HG03342 (cell line): ENCODE measurements at regions not wholly inside any gene's neighbourhood (a gene's known extent, or its start where the extent isn't known, plus 50 kb on each side); places are given as distances from the start of the nearest gene placed in this dataset.
"Not testable (repeated sequence)": the region's sequence is repeated elsewhere in the genome, so short reads cannot be mapped to it uniquely, and the experiment has no call there.

ENCODE experiments used
- ATAC-seq: cut with Tn5 transposase; IDR thresholded peaks from one replicate; pipeline ENCODE4 v1.9.1; 2021; ENCODE audit warnings: mild to moderate bottlenecking, moderate library complexity; ENCODE audit not compliant: unreplicated experiment

DNA sequence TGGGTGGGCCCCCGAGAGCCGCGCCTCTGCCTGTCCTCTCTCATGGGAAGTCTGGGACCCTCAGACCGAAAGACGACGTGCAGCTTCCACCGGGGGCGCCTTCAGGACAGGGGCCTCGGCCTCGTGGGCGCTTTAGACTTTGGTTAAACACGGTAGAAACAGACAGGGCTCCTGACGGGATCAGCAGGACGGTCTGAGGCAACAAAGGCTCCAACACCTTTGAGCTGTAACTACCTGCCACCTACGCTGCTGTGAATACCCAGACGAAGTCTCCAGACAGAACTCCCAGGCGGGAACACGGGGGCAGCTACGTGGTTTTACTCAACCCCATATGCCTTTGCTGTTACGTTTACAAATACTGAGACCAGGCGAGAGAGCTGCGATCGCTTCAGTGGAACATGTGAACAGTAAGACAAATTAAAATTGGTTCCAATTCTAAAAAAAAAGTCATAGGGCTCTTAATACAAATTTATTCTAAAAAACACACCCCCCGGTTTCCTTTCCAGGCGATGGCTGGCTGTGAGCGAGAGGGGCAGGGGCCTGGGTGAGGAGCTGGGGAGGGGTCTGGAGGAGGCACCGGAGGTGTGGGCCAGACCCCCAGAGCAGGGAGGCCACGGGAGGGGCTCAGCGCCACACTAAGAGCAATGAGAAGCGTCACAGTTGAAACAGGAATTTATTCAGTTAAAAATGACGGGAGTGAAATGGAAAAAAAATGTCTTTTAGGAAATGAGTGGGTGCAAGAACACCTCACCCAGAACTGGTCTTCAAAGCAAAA, 453.2 kb downstream of the QKI start:
- no peak for ATAC-seq

DNA sequence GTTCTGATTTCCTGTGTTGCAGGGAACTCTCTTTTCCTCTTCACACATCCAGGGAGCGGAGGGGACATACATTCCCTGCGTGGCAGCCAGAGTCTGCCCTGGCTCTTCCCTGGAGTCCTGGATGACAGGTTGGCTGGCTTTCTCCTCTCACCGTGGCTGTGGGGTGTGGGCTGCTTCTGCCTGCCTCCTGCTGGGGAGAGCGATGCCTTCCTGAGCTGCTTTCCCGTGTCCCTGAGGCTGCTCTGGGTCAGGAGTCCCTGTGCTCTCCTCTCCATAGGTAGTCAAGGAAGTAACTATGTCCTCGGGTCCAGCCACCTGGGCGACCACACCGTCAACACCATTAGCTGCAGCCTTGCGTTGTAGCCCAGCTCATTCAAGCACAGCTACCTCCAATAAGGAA, 451.7 kb downstream of the QKI start:
- ATAC-seq = no peak

DNA sequence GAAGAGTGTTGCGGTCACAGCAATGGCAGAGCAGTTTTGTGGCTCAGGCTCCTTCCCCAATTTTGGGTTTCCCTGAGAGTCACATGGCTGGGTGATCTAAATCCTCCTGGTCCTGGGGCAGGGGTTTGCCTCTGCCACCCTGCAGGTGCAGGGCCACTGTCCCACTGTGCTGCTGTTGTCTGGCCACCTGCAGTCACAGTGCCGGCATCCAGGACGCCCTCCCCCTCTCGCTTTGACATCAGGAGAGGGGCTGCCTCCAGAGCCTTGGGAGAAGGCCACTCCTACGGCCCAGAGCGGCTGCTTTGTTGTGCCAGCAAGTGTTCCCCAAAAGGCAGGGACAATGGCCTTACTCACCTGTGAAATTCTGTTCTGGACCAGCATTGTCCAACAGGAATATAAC, 449.0 kb downstream of the QKI start:
- no peak for ATAC-seq

DNA sequence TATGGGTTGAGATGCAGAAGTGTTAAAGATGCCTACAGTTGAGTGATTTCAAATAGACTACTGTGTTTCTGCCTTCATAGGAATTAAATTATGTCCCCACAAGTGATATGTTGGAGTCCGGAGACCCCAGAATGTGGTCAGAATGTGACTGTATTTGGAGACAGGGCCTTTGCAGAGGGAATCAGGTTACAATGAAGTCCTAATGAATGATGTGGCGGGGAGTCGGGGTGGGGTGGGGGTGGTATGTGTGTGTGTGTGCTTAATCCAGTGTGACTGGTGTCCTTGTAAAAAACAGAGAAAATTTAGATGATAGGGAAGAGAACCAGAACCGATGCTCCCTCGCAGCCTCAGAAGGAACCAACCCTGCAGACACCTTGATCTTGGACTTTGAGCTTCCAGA, 448.2 kb downstream of the QKI start:
- ATAC-seq = no peak

GRCh38 chr6:163861627-163862026, 447.1 kb downstream of the QKI start:
- ATAC-seq = no peak

- ATAC-seq = no peak
Measured at GRCh38 chr6:163860287-163861081, 446.0 kb downstream of the QKI start.

- ATAC-seq = not testable (repeated sequence)
Measured at GRCh38 chr6:163858870-163859269, 444.4 kb downstream of the QKI start.

DNA sequence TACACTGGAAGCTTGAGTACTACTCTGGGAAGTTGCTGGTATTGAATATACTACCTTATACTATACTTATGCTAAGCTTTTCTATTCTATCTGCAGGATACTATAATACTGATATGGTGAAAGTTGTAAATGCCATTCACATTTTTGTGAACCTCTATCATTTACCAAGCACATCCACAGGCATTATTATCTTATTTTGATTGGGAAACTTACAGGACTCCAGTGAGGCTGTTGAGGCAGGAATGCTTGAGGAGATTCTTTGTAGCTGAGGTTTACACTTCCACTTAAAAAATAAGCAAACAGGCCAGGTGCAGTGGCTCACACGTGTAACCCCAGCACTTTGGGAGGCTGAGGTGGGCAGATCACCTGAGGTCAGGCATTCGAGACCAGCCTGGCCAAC, 442.9 kb downstream of the QKI start:
- no peak for ATAC-seq

DNA sequence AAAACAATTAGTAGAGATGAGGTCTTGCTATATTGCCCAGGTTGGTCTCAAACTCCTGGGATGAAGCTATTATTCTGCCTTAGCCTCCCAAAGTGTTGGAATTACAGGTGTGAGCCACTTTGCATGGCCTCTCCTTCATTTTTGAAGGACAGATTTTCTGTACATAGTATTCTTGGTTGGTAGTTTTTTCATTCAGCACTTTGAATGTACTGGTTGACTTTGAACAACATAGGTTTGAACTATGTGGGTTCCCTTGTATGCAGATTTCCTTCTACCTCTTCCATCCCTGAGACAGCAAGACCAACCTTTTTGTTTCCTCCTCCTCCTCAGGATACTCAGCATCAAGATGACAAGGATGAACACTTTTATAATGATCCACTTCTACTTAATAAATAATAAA, 436.4 kb downstream of the QKI start:
- ATAC-seq = no peak

DNA sequence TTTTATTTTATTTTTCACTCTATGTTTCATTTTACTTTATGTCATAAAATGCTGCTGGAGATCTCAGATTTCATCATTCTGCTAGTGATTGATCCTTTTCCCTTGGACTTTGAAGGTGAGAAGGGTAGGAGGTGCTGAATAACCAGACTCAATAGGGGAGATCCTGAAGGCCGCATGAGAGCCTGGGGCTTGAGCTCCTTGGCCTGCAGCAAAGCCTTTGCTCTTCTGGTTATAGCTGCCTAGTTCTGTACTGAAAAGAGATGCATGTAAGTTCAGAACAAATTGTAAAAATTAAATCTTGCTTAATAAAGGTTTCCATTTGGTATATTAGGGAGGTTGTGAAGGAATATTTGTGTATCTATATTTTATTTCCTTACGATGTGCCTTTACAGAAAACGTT, 430.2 kb downstream of the QKI start:
- no peak for ATAC-seq

- no peak for ATAC-seq
Measured at GRCh38 chr6:163844357-163844756, 429.8 kb downstream of the QKI start.

DNA sequence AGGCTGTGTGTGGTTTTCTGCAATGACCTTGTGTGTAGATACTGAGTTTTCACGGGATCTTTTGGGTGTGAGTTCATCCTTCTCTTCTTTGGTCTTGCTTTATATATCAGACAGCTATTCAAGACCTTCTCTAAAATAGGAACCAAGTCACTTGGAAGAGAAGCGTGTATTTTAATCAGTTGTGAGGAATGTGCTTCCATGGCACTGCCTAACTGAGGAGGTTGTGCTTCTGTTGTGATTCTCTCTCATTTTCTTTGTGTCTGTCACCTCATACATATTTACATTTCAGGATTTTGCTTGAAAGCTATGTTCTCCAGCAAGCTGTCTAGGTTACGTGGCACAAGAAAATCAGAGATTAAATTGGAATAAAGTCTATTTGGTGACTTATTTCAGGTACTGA, 428.7 kb downstream of the QKI start:
- no peak for ATAC-seq

DNA sequence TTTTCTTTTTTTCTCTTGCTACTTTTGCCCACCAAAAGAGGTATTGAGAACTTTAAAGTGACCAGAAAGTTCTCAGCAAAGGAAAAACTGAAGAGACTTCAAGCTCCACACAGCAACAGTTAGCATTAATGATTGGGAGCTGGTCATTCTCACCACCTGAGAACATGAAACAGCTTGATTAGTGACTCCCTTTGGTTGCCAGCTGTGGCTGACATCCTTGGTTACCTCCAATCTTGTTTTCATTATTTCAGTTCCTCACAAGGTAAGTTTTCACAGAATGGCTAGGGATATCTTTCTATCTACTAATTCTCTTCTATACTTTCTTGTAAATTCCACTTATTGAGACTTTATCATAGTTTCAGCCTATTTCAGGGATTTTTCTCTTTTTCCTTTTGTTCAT, 427.9 kb downstream of the QKI start:
- ATAC-seq = no peak

GRCh38 chr6:163841733-163842132, 427.2 kb downstream of the QKI start:
- ATAC-seq = no peak

DNA sequence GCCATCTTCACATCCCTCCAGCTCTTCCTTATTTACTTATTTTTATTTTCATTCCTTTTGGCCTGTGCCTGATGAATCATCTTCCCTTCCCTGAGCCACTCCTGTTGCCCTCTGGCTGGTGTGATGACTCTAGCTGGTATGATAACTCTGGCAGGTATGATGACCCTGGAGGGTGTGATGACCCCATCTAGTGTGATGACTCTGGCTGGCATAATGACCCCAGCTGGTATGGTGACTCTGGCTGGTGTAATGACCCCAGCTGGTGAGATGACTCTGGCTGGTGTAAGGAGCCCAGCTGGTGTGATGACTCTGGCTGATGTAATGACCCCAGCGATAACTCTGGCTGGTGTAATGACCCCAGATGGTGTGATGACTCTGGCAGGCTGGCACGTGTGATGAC, 426.8 kb downstream of the QKI start:
- ATAC-seq = no peak

- ATAC-seq = no peak
Measured at GRCh38 chr6:163840880-163841279, 426.4 kb downstream of the QKI start.

GRCh38 chr6:163839296-163839695, 424.8 kb downstream of the QKI start:
- ATAC-seq = no peak

GRCh38 chr6:163837691-163838431, 423.3 kb downstream of the QKI start:
- no peak for ATAC-seq

DNA sequence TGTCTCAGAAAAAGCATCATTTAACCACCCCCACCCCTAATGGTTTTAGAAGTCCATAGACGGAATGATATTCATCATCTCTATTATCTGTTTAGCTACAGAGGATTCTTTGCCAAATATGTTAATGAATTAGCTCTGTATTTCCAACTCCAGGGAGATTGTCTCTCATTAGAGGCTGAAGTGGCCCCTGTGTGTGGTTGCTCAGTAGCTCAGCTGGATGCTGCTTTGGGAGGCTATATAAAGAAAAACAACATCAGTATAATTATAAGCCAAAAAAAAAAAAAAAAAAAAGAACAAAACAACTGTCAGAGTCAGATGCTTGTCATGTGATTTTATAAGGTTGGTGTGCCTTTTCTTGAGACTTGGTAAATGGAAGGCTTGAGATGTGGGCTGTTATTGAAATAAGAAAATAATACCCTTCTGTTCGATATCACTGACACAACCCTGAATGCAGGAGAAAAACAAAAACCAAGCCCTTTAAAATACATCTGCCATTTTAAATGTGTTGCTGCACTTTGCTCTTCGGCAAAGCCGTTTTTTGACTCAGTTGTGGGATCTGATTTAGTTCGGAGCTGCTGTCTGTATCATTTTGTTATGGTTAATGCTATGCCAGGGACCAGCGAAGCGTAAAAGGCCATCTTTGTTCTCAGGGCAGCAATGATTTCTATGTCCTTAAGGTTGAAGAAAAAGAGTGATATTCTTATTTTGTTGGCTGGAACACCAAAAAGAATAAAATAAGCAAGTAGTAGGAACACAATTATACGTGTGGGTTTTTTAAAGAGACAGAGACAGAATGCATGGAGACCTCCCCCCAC, 422.6 kb downstream of the QKI start:
- no peak for ATAC-seq

DNA sequence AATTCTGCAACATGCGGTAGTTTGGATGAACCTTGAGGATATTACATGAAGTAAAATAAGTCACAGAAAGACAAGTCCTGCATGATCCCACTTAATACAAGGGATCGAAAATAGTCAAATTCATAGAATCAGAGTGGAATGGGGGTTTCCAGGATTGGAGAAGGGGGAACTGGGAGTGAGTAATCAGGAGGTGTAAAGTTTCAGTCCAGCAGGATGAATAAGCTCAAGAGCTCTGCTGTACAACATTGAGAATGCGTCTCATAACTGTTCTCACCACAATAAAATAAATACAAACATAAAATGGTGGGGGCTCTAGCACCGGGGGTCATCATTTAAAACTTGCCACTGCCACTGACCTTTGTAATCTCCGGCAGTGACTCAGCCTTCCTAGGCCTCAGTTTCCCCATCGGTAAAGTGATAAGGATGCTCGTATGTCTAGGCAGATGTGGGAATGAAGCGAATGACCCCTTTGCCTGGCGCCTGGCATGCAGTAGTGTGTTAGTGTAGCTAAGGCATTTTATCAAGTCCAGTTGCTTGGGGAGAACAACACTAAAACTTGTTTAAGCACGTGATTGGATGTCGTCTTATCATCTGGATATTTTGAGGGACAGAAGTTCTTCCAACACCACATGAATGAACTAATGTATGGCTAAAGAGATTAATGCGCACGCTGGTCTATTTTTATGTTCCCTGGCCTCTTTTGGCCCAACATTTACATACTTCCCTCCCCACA, 421.1 kb downstream of the QKI start:
- no peak for ATAC-seq
